Peyer's patch (tissue), 4 donors: ENCODE measurements at regions not wholly inside any gene's neighbourhood (a gene's known extent, or its start where the extent isn't known, plus 50 kb on each side); places are given as distances from the start of the nearest gene placed in this dataset.

ENCODE experiments used
- POLR2A ChIP-seq, 2 donors: fragments of 450-650 bp; IDR thresholded peaks; one replicate each; pipeline ENCODE4 v1.5.1; 2017; ENCODE audit warnings: antibody characterized with exemption in 2 of 2, mild to moderate bottlenecking in 2 of 2, moderate library complexity in 2 of 2
- TF ChIP-seq, protein P1 (sequence below), 6 experiments: fragments of 450-650 bp in 4 of 6; fragments of 200-600 bp in 2 of 6; sonication (generic) in 1 of 6; IDR thresholded peaks; one replicate each; pipeline ENCODE4 v1.5.1; 2017 to 2019; ENCODE audit warnings: antibody characterized with exemption in 6 of 6, mild to moderate bottlenecking in 3 of 6, moderate library complexity in 1 of 6

DNA sequence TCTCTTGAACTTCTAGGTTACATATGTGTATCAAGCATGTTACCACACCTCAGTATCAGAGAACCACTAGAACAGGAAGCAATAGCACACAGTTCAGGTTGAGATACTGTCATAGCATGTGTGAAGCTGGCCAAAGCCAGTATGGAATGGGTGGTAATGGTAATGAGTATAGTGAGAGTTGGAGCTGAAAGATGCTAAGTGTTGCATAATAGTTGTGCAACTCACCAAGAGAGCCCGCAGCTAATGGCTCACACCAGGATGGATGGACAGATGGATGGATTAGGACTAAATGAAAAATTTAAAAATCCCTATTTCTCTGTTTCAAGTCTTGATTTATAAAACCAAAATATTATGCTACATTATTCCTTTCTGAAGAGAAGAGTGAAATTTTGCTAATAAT lies 53.4 kb upstream of the KCNN2 start:
- TF ChIP-seq, protein P1, sequence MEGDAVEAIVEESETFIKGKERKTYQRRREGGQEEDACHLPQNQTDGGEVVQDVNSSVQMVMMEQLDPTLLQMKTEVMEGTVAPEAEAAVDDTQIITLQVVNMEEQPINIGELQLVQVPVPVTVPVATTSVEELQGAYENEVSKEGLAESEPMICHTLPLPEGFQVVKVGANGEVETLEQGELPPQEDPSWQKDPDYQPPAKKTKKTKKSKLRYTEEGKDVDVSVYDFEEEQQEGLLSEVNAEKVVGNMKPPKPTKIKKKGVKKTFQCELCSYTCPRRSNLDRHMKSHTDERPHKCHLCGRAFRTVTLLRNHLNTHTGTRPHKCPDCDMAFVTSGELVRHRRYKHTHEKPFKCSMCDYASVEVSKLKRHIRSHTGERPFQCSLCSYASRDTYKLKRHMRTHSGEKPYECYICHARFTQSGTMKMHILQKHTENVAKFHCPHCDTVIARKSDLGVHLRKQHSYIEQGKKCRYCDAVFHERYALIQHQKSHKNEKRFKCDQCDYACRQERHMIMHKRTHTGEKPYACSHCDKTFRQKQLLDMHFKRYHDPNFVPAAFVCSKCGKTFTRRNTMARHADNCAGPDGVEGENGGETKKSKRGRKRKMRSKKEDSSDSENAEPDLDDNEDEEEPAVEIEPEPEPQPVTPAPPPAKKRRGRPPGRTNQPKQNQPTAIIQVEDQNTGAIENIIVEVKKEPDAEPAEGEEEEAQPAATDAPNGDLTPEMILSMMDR (IDR thresholded peaks at IDR 0.05), result no peak
- TF ChIP-seq POLR2A (IDR thresholded peaks at IDR 0.05), result no peak
